ENCODE measurements at regions not wholly inside any gene's neighbourhood (a gene's known extent, or its start where the extent isn't known, plus 50 kb on each side); places are given as distances from the start of the nearest gene placed in this dataset.
"Not testable (repeated sequence)": the region's sequence is repeated elsewhere in the genome, so short reads cannot be mapped to it uniquely, and the experiment has no call there.

- DNase-seq, result no peak
Measured at GRCh38 chrX:40224658-40225057, 126.9 kb upstream of the BCOR start.

- not testable (repeated sequence) for DNase-seq
Measured at GRCh38 chrX:40222612-40223011, 124.9 kb upstream of the BCOR start.

DNA sequence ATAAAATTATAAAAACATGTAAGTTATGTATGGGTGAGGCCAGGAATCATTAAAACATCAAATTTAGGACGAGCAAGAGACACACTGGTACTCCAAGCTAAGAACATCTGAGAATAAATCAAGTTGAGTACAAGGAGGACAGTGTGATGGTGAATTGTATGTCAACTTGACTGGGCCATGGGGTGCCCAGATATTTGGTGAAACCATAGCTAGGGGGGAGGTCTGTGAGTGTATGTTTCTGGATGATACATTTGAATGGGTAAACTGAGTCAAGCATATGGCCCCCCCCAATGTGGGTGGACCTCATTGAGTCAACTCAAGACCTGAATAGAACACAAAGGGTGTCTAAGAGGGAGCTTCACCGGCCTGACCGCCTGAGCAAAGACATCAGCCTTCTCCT lies 115.3 kb upstream of the BCOR start:
- no peak for DNase-seq

DNA sequence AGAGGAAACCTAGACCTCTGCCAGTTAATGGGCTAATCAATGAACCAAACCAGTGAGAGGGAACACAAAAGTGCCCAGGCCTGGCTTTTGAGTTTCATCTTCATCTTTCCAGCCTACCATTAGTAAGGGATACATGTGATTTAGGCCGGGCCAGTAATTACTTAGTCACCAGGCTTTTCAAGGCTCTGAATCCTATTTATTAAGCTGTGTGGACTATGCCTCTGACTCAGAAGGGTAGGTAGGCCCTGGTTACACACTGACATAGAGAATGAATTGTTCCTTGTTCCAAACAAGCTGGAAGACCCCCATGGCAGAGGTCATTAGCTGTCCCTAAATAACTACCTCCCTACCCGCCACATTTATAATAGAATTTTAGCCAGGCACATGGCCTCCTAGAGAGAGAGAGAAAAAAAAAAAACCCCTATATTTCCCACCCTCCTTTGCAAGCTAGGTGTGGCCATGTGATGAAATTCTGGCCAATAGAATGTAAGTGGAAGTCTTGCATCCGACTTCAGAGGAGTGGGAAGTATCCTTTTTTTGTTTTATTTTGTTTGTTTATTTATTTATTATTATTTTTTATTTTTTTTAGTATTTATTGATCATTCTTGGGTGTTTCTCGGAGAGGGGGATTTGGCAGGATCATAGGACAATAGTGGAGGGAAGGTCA lies 112.3 kb upstream of the BCOR start:
- no peak for DNase-seq

GRCh38 chrX:40207626-40208025 lies 109.9 kb upstream of the BCOR start:
- DNase-seq, result no peak

GRCh38 chrX:40205471-40205870 lies 107.7 kb upstream of the BCOR start:
- DNase-seq, result no peak

DNA sequence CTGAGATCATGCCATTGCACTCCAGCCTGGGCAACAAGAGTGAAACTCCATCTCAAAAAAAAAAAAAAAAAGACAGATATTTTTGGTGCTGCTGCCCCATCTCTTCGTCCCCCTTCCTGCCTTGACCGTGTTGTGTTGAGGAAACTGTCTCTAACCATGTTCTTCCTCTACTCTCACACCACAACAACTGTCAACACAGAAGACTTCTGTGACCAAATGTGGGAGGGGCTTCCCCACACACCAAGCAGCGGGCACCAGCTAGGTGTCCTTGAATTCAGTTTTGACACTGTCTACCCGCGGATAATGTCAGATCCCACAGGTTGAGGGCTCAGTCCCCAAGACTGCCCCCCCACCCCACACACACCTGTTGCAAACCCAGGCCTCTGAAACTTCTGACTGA lies 104.7 kb upstream of the BCOR start:
- DNase-seq, result no peak

DNA sequence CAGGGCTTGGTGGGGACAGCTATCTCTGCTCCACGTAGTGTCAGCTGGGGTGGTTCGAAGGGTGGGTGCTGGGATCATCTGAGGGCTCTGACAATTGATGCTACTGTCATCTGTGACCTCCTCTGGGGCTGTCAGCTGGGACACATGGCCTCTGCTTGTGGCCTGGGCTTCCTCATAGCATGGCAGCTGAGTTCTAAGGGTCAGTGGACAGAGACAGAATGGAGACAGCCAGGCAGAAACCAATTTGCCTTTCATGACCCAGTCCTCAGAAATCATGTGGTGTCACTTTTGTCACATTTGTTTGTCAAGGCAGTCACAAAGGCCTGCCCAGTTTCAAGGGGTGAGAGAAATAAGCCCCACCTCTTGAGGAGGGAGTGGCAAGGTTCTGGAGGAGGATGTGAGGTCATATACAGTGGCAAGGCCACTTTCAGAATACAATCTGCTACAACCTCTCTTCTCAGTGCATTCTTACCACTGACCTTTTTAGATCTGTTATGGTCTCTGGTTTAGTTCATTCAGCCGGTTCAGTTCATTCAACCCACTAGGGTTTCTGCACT lies 103.6 kb upstream of the BCOR start:
- DNase-seq, result no peak

DNA sequence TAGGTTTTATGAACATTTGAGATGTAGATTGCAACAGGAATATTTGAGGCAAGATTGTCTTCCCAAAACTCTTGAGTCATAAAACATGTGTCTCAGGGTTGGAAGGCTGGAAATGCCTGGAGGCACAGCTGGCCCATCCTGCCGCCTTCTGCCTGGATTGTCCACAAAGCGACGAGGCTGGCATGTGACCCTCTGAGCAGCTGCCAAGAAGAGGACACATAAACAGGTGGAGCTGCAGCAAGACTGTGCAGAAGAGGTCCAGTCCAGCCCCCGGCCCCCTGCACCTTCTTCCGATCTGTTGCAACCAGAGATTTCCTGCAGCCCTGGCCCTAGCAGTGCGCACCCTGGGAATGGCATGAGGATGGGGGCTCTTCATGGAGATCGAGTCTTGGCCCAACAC lies 101.9 kb upstream of the BCOR start:
- no peak for DNase-seq

DNA sequence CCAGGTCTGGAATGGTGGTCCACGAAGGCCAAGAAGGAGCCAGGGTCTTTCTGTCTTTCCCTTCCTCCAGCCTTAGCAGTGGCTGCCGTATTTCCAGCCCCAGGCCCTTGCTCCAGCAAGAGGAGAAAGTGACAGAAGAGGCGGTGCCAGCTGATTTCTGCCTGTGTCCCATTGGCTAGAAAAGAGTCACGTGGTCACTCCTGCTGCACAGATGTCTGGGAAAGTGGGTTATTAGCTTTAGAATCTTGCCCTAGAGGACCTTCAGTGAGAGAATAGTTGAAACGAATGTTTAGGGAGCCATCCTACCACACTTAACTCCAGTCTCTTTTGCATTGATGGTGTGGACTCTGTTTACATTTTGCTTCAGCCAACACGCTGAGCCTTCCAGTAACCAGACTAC lies 99.3 kb upstream of the BCOR start:
- no peak for DNase-seq

DNA sequence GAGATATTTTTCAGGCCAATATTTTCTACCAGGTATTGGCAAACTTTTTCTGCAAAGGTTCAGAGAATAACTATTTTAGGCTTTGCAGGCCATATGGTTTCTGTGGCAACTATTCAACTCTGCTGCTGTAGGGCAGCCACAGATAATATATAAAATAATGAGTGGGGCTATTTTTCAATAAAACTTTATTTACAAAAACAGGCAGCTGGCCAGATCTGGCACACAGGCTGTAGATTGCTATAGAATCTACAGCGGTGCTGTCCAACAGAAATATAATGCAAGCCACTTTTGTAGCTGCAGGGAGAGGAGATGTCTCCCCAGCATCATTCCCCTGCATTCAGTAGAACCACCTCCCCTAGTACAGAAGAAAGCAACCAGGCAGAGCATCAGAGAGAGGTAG lies 97.6 kb upstream of the BCOR start:
- DNase-seq, result no peak

DNA sequence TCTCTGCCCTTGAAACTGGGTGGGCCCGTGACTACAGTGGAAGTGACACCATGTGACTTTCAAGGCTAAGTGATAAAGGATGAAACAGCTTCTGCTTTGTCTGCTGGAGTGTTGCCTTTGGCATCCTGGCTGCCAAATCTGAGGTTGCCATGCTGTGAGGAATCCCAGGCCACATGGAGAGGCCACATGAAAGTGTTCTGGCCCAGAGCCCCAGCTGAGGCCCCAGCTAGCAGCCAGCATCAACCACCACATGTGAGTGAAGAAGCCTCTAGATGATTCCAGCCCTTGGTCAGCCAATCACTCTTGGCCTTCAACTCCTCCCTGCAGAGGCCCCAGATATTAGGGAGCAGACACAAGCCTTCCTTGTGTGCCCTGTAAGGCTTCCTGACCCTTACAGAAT lies 94.4 kb upstream of the BCOR start:
- no peak for DNase-seq

DNA sequence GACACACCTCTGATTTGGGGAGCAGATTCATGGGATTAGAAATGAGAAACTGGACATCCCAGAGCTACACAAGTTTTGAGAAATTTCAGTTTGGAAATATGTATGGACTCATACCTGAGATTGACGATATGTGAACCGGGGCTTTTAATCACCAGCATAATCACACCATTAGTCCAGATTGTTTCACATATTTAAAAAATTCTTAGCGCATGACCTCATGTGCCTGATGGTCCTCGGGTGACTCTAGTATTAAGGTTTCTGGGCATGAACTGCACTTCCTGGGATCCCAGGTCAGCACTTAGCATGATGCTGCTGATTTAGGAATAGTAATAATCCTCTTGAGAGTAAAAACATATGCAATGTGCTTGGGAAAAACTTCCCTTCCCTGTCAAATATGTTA lies 91.9 kb upstream of the BCOR start:
- no peak for DNase-seq

DNA sequence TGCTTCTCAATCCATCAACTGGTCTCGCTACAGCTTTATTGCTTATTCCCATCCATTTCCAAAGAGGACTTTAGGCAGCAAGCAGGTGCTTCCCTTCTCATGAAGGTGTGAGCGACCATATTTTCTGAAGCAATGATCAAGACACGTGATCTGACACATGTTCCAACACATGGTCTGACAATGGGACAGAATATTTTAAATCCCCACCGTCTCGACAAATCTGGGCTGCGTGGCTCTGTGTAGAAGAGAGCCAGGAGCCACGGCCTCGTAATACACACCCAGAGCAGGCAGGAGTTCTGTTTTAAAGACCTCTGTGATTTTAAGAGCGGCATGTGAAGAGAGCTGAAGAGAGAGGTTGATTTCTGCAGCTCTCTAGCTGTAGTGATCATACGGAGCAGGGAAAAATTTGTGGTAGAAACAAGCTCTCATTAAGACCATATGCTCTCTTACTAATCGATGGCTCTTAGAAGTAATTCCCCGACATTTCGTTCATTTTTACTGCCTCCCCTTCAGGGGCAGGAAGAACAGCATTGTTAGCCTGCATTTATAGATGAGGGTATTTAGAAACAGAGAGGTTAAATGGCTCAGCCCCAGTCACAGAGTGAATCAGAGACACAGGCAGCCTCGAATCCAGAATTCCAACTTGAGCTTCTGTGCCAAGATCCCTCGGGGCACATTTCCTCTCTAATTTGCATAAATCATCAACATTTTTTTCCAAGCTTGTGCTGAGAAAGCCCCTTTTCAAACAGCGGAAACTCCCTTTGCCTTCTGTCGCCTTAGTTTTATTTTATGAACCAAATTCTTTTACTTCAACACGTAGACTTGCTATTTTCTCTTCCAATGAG lies 91.0 kb upstream of the BCOR start:
- no peak for DNase-seq

DNA sequence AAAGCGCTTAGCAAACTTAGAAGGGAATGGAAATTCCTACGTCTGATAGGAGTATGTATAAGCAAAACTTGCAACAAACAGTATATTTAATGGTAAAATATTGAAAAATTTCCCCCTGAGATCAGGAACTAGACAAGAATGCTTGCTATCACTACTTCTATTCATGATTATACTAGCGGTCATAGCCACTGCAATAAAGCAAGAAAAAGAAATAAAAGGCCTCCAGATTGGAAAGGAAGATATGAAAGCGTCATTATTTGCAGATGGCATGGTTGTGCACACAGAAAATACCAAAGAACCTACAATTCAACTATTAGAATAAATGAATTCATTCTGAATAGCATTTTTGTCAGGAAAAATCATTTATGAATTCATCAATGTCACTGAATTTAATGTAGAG lies 87.2 kb upstream of the BCOR start:
- no peak for DNase-seq

DNA sequence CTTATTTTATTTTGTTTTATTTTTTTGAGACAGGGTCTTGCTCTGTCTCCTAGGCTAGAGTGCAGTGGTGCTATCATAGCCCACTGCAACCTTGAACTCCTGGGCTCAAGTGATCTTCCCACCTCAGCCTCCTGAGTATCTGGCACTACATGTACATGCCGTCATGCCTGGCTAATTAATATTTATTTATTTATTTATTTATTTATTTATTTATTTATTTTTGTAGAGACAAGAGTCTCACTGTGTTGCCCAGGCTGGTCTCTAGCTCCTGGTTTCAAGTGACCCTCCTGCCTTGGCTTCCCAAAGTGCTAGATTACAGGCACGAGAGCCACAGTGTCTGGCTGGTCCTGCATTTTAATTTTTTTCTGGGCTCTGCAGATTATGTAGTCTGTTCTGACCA lies 84.9 kb upstream of the BCOR start:
- no peak for DNase-seq

DNA sequence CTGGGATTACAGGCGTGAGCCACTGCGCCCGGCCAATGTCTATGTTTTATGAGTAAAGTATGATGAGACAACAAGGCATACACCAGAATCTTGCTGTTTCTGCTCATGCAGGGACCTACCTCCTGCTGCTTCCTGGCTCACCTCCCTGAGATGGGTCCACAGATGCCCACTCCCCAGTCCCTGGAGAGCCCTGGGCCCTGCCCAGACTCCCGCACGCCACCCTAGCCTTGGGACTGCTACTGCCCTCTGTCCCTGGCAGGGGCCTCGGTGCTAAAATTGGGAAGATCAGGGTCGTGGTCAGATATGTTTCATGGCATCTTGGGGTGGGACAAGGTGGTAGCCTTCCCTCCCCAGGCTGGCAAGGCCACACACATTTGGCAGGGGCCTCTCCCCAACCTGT lies 84.3 kb upstream of the BCOR start:
- DNase-seq, result no peak

- DNase-seq, result peak; percentile 26
Measured at GRCh38 chrX:40179283-40179682, 81.5 kb upstream of the BCOR start.

DNA sequence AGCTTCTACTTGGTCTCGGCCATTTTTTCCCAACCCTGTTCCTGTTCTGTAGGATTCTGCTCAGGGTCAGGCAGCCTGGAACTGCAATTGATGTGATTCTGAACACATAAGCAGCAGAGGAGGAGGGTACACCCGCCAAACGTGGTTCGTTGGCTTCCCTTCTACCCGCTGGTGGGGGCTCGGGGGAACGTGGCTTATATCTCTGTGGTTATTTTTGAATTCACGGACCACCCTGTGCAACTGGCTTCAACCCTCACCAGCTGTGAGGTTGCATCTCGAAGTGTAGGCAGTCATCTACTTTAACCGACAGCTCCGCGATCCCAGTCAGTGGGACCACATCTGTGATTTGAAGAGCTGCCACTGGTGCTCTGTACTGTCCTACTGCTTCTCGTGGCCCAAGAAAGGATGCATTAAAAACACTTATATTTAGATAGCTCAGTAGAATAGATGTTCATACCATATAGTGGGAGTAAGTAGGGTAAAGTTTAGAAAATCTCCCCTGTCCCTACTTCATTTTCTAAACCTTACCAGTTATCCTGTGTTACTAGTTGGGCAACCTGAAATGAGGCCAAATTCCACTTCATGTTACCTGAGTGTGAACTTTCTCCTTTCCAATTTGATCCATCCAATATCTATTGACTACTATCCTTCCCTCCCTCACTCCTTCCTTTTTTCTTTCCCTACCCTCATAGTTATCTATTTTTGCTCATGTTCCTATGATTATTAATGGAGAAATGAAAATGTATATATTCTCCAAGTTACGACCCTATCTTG lies 80.4 kb upstream of the BCOR start:
- DNase-seq, result no peak

DNA sequence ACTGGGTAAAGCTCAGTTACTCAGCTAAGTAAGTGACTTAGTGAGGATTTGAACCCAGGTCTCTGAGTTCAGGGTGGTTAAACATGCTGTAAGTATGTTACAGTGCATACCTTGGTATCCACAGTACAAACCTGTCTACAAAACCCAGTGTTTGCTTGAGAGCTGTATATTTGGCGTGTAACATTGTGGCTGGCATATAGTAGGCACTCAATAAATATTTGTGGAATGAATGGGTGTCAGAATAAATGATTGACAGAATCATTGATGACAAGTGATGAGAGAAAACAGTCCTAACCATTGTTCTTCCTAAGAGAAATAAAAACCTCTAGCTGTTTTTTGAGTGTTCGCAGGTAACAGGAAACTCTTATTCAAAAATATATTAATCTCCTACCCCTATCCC lies 79.7 kb upstream of the BCOR start:
- no peak for DNase-seq

DNA sequence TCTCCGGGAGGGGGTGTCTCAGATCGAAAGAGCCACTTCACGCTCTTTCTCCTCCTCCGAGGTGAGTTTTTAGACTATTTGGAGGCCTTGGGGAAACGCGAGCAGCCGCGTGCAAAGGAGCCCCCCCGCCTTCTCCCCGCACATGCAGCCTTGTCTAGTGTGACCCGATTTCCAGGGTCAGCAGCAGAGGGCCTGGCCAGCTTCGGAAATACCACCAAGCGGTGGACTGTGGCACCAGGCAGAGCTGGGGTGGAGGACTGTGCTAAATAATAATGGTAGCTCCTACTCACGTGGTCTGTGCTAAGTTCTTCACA lies 79.3 kb upstream of the BCOR start:
- DNase-seq, result no peak

DNA sequence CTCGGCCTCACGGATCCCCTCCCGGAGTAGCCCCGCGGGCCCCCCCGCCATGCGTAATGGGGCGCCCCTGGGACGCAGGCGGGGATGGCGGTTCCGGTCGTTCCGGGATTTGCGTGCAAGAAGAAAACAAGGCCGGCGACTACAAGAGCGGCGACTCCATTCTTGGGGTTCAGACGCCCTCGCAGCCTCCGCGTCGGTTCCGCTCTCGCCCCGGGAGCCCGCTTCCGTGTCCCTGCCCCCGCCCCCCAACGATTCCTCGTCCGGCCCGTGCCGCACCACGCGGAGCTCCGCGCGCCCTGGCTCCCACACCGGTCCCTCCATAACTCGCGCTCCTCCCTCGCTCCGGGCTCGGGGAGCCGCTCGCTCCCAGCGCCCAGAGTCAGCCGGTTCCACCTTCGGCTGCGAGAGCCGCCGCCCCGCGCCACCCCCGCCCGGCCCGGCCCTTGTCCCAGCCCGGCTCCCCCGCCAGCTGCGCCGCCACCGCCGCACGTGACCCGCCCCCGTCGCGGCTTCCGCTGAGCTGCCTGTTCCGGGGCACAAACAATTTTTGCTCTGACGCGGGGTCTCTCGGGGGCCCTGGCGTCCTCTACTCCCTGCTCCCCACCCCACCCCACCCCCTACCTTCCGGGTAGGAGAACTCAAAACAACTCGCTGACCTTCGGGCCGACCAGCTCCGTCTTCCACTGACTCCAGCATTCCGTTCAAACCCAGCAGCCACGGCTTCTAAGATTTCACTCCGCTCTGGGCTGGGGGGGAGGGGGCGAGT lies 78.8 kb upstream of the BCOR start:
- no peak for DNase-seq
